ENCODE measurements at regions not wholly inside any gene's neighbourhood (a gene's known extent, or its start where the extent isn't known, plus 50 kb on each side); places are given as distances from the start of the nearest gene placed in this dataset.
A peak's percentile ranks its signal among the peaks of the same experiment; 100 is the strongest.
"Not testable (repeated sequence)": the region's sequence is repeated elsewhere in the genome, so short reads cannot be mapped to it uniquely, and the experiment has no call there.

GRCh38 chr10:57094965-57095364, 733.9 kb upstream of the ZWINT start:
- POLR2A ChIA-PET, result no interaction called here
- no peak for ATAC-seq
- Mint-ChIP-seq H3K36me3 (no peaks in the 10 kb centered on the region), H3K4me1 (no peaks in the 10 kb centered on the region), H3K9me3 (peaks cover 1 to 17% (median 9%) of the 10 kb centered on the region in 9 donors), H3K4me3 (no peak overlapping the region), H3K27me3 (no peaks in the 10 kb centered on the region), H3K27ac (no peak overlapping the region)
- no peak for DNase-seq

- Mint-ChIP-seq H3K27ac (no peak overlapping the region), H3K4me3 (no peak overlapping the region), H3K9me3 (peaks cover 1 to 18% (median 9%) of the 10 kb centered on the region in 9 donors), H3K27me3 (no peaks in the 10 kb centered on the region), H3K4me1 (no peaks in the 10 kb centered on the region), H3K36me3 (no peaks in the 10 kb centered on the region)
- DNase-seq, result no peak
- POLR2A ChIA-PET, result no interaction called here
- ATAC-seq, result no peak
Observed at GRCh38 chr10:57094083-57094482, 733.0 kb upstream of the ZWINT start.

GRCh38 chr10:57053530-57053929, 692.5 kb upstream of the ZWINT start:
- H3K27me3 Mint-ChIP-seq, result no peaks in the 10 kb centered on the region
- ATAC-seq (no peak), DNase-seq (no peak)
- H3K36me3 Mint-ChIP-seq, result peaks cover 0 to 11% (median 0%) of the 10 kb centered on the region in 3 donors
- H3K9me3 Mint-ChIP-seq, result peaks cover 0 to 66% (median 14%) of the 10 kb centered on the region in 9 donors
- no peaks in the 10 kb centered on the region for H3K4me1 Mint-ChIP-seq
- no peak overlapping the region for H3K4me3 Mint-ChIP-seq
- no peak overlapping the region for H3K27ac Mint-ChIP-seq
- POLR2A ChIA-PET, result no interaction called here

GRCh38 chr10:57049096-57049495, 688.0 kb upstream of the ZWINT start:
- ATAC-seq, result no peak
- no peak for DNase-seq
- POLR2A ChIA-PET, result no interaction called here
- H3K27ac Mint-ChIP-seq, result no peak overlapping the region
- no peaks in the 10 kb centered on the region for H3K4me1 Mint-ChIP-seq
- H3K27me3 Mint-ChIP-seq, result no peaks in the 10 kb centered on the region
- H3K36me3 Mint-ChIP-seq, result peaks cover 0 to 3% (median 0%) of the 10 kb centered on the region in 3 donors
- H3K4me3 Mint-ChIP-seq, result no peak overlapping the region
- peaks cover 0 to 33% (median 8%) of the 10 kb centered on the region in 9 donors for H3K9me3 Mint-ChIP-seq

- ATAC-seq (no peak), DNase-seq (no peak)
- Mint-ChIP-seq H3K36me3 (no peaks in the 10 kb centered on the region), H3K4me3 (no peak overlapping the region), H3K27ac (no peak overlapping the region), H3K27me3 (no peaks in the 10 kb centered on the region), H3K4me1 (no peaks in the 10 kb centered on the region), H3K9me3 (peaks cover 0 to 24% (median 1%) of the 10 kb centered on the region in 9 donors)
- POLR2A ChIA-PET, result no interaction called here
Observed at GRCh38 chr10:57038531-57038930, 677.5 kb upstream of the ZWINT start.

GRCh38 chr10:57035310-57035709, 674.3 kb upstream of the ZWINT start:
- POLR2A ChIA-PET, result no interaction called here
- no peak overlapping the region for H3K4me3 Mint-ChIP-seq
- peaks cover 0 to 14% (median 0%) of the 10 kb centered on the region in 3 donors for H3K36me3 Mint-ChIP-seq
- no peak overlapping the region for H3K27ac Mint-ChIP-seq
- peaks cover 7 to 37% (median 22%) of the 10 kb centered on the region in 9 donors for H3K9me3 Mint-ChIP-seq
- H3K27me3 Mint-ChIP-seq, result no peaks in the 10 kb centered on the region
- DNase-seq, result no peak
- no peak for ATAC-seq
- H3K4me1 Mint-ChIP-seq, result no peaks in the 10 kb centered on the region

- ATAC-seq, POLR2A ChIA-PET: not testable (repeated sequence)
Observed at GRCh38 chr10:57032301-57032700, 671.2 kb upstream of the ZWINT start.

GRCh38 chr10:57031346-57031745, 670.3 kb upstream of the ZWINT start:
- no peaks in the 10 kb centered on the region for H3K4me1 Mint-ChIP-seq
- no peak overlapping the region for H3K4me3 Mint-ChIP-seq
- peaks cover 0 to 15% (median 0%) of the 10 kb centered on the region in 3 donors for H3K36me3 Mint-ChIP-seq
- no peak for ATAC-seq
- no peak for DNase-seq
- POLR2A ChIA-PET, result no interaction called here
- H3K9me3 Mint-ChIP-seq, result peaks cover 9 to 39% (median 26%) of the 10 kb centered on the region in 9 donors
- no peaks in the 10 kb centered on the region for H3K27me3 Mint-ChIP-seq
- peak overlapping the region in 1 of 10 donors; percentile 18 for H3K27ac Mint-ChIP-seq

More at GRCh38 chr10:57032301-57032700, 671.2 kb upstream of the ZWINT start:
- not testable (repeated sequence) for H3K27me3 Mint-ChIP-seq, H3K4me3 Mint-ChIP-seq, H3K27ac Mint-ChIP-seq, DNase-seq, H3K4me1 Mint-ChIP-seq
- Mint-ChIP-seq H3K9me3 (peaks cover 9 to 39% (median 27%) of the 10 kb centered on the region in 9 donors), H3K36me3 (peaks cover 0 to 15% (median 0%) of the 10 kb centered on the region in 3 donors)

GRCh38 chr10:57026307-57026706, 665.2 kb upstream of the ZWINT start:
- no peak for DNase-seq
- ATAC-seq, result no peak
- H3K4me3 Mint-ChIP-seq, result no peak overlapping the region
- no peaks in the 10 kb centered on the region for H3K4me1 Mint-ChIP-seq
- no peak overlapping the region for H3K27ac Mint-ChIP-seq
- H3K36me3 Mint-ChIP-seq, result peaks cover 0 to 10% (median 0%) of the 10 kb centered on the region in 3 donors
- POLR2A ChIA-PET, result no interaction called here
- no peaks in the 10 kb centered on the region for H3K27me3 Mint-ChIP-seq
- peaks cover 4 to 29% (median 18%) of the 10 kb centered on the region in 9 donors for H3K9me3 Mint-ChIP-seq

GRCh38 chr10:57023626-57024025, 662.6 kb upstream of the ZWINT start:
- H3K27ac Mint-ChIP-seq, result no peak overlapping the region
- ATAC-seq, result no peak
- H3K4me3 Mint-ChIP-seq, result no peak overlapping the region
- H3K9me3 Mint-ChIP-seq, result peaks cover 0 to 21% (median 4%) of the 10 kb centered on the region in 9 donors
- H3K36me3 Mint-ChIP-seq, result no peaks in the 10 kb centered on the region
- H3K4me1 Mint-ChIP-seq, result no peaks in the 10 kb centered on the region
- POLR2A ChIA-PET, result no interaction called here
- no peak for DNase-seq
- H3K27me3 Mint-ChIP-seq, result no peaks in the 10 kb centered on the region

- no peak for ATAC-seq
- H3K4me1 Mint-ChIP-seq, result no peaks in the 10 kb centered on the region
Observed at GRCh38 chr10:57018452-57018851, 657.4 kb upstream of the ZWINT start.

GRCh38 chr10:57017356-57018037, 656.4 kb upstream of the ZWINT start:
- POLR2A ChIA-PET, result no interaction called here
- Mint-ChIP-seq H3K36me3 (no peaks in the 10 kb centered on the region), H3K4me3 (no peak overlapping the region), H3K27me3 (no peaks in the 10 kb centered on the region), H3K27ac (no peak overlapping the region), H3K9me3 (peaks cover 0 to 25% (median 8%) of the 10 kb centered on the region in 9 donors), H3K4me1 (no peaks in the 10 kb centered on the region)
- DNase-seq (no peak), ATAC-seq (no peak)

More at GRCh38 chr10:57018452-57018851, 657.4 kb upstream of the ZWINT start:
- no peak for DNase-seq
- Mint-ChIP-seq H3K27ac (no peak overlapping the region), H3K36me3 (no peaks in the 10 kb centered on the region), H3K9me3 (peaks cover 0 to 27% (median 8%) of the 10 kb centered on the region in 9 donors), H3K27me3 (no peaks in the 10 kb centered on the region), H3K4me3 (no peak overlapping the region)
- POLR2A ChIA-PET, result no interaction called here

- DNase-seq (no peak), ATAC-seq (no peak)
- Mint-ChIP-seq H3K27ac (no peak overlapping the region), H3K9me3 (peaks cover 0 to 20% (median 8%) of the 10 kb centered on the region in 9 donors), H3K4me1 (no peaks in the 10 kb centered on the region), H3K27me3 (no peaks in the 10 kb centered on the region), H3K36me3 (no peaks in the 10 kb centered on the region), H3K4me3 (no peak overlapping the region)
- POLR2A ChIA-PET, result no interaction called here
Observed at GRCh38 chr10:57015595-57016318, 654.7 kb upstream of the ZWINT start.
